Astrocyte of the hippocampus (primary cell): ENCODE measurements at regions not wholly inside any gene's neighbourhood (a gene's known extent, or its start where the extent isn't known, plus 50 kb on each side); places are given as distances from the start of the nearest gene placed in this dataset.
"Not testable (repeated sequence)": the region's sequence is repeated elsewhere in the genome, so short reads cannot be mapped to it uniquely, and the experiment has no call there.

Experiments
- DNase-seq: peaks from one replicate; pipeline ENCODE4 v3.0.0; 2011; ENCODE audit warnings: low read depth, low spot score

GRCh38 chr10:16116404-16117304, 256.3 kb upstream of the MINDY3 start:
- DNase-seq, result peak; percentile 13

GRCh38 chr10:16117305-16117695, 257.0 kb upstream of the MINDY3 start:
- DNase-seq, result no peak

GRCh38 chr10:16119445-16119844, 259.1 kb upstream of the MINDY3 start:
- DNase-seq, result peak; percentile 1

GRCh38 chr10:16120563-16120962, 260.3 kb upstream of the MINDY3 start:
- no peak for DNase-seq

- DNase-seq, result no peak
These were observed 281.2 kb upstream of the MINDY3 start for GRCh38 chr10:16141499-16141898.

- no peak for DNase-seq
These were observed 286.7 kb upstream of the MINDY3 start for GRCh38 chr10:16146993-16147392.

GRCh38 chr10:16155834-16156233, 281.0 kb upstream of the PTER start:
- no peak for DNase-seq

GRCh38 chr10:16156681-16157080, 280.1 kb upstream of the PTER start:
- no peak for DNase-seq

GRCh38 chr10:16165067-16165466, 271.7 kb upstream of the PTER start:
- not testable (repeated sequence) for DNase-seq

- DNase-seq, result no peak
These were observed 254.7 kb upstream of the PTER start for GRCh38 chr10:16182144-16182543.

GRCh38 chr10:16182688-16183087, 254.1 kb upstream of the PTER start:
- DNase-seq, result no peak

GRCh38 chr10:16184096-16184597, 252.7 kb upstream of the PTER start:
- no peak for DNase-seq

GRCh38 chr10:16184906-16185305, 251.9 kb upstream of the PTER start:
- DNase-seq, result no peak

- DNase-seq, result no peak
These were observed 250.2 kb upstream of the PTER start for GRCh38 chr10:16186564-16186963.

- no peak for DNase-seq
These were observed 249.6 kb upstream of the PTER start for GRCh38 chr10:16187161-16187560.

- DNase-seq, result no peak
These were observed 244.5 kb upstream of the PTER start for GRCh38 chr10:16192337-16192736.

- DNase-seq, result no peak
These were observed 243.6 kb upstream of the PTER start for GRCh38 chr10:16193241-16193640.

- DNase-seq, result no peak
These were observed 241.5 kb upstream of the PTER start for GRCh38 chr10:16195178-16195769.

- DNase-seq, result no peak
These were observed 240.9 kb upstream of the PTER start for GRCh38 chr10:16195894-16196293.

- DNase-seq, result no peak
These were observed 237.6 kb upstream of the PTER start for GRCh38 chr10:16199216-16199615.

GRCh38 chr10:16223618-16224017, 213.2 kb upstream of the PTER start:
- not testable (repeated sequence) for DNase-seq

GRCh38 chr10:16227674-16228073, 209.1 kb upstream of the PTER start:
- DNase-seq, result no peak

GRCh38 chr10:16231176-16231575, 205.6 kb upstream of the PTER start:
- DNase-seq, result no peak
